SK-N-SH (cell line): ENCODE measurements at regions not wholly inside any gene's neighbourhood (a gene's known extent, or its start where the extent isn't known, plus 50 kb on each side); places are given as distances from the start of the nearest gene placed in this dataset.

ENCODE experiments used
- CTCF ChIA-PET: fragments of 300-600, 350-600 bp; formaldehyde crosslinking; extraction: SDS; loops from one replicate; lab custom pipeline; 2021; lab: Yijun Ruan, JAX
- POLR2A ChIA-PET: fragments of 350-600 bp; sonication (Branson Sonifier 250); formaldehyde crosslinking; extraction: SDS; loops from one replicate; lab custom pipeline; 2020; ENCODE audit warnings: antibody characterized with exemption, inconsistent platforms; lab: Yijun Ruan, JAX
- DNase-seq: peaks from one replicate; pipeline ENCODE4 v3.0.0; 2012
- H2AFZ ChIP-seq: fragments of 200-600 bp; sonication (generic); 2 replicates; pipeline ENCODE4 v1.8.1; 2016; ENCODE audit warnings: antibody characterized with exemption, mild to moderate bottlenecking, low read depth
- H3F3A ChIP-seq: fragments of 200-600 bp; sonication (generic); replicated peaks from 2 replicates; pipeline ENCODE3; 2016; ENCODE audit warnings: antibody characterized with exemption, mild to moderate bottlenecking; ENCODE audit not compliant: insufficient read depth
- H3K27ac ChIP-seq, 2 experiments: fragments of 200-500 bp in 1 of 2; fragments of 200-600 bp in 1 of 2; sonication (Bioruptor generic) in 1 of 2; sonication (generic), shearing (Covaris generic) in 1 of 2; 2 replicates each; pipeline versions ENCODE4 v1.5.1 to v1.6.1; 2014 to 2016; ENCODE audit warnings: low read depth in 2 of 2, inconsistent platforms in 1 of 2, low read length in 1 of 2, mild to moderate bottlenecking in 1 of 2, mixed read lengths in 1 of 2
- H3K27me3 ChIP-seq: fragments of 200-600 bp; sonication (generic), shearing (Covaris generic); 2 replicates; pipeline ENCODE4 v1.6.1; 2016; ENCODE audit warnings: mixed run types; ENCODE audit not compliant: insufficient read depth
- H3K36me3 ChIP-seq, 2 experiments: fragments of 200-500 bp in 1 of 2; fragments of 200-600 bp in 1 of 2; sonication (Bioruptor generic) in 1 of 2; sonication (generic) in 1 of 2; replicated peaks in 1 of 2; 2 replicates each; pipeline versions ENCODE3 to v1.5.1; 2014 to 2016; ENCODE audit warnings: low read length in 1 of 2, mild to moderate bottlenecking in 1 of 2; ENCODE audit not compliant: insufficient read depth in 2 of 2, control insufficient read depth in 1 of 2
- H3K4me1 ChIP-seq, 2 experiments: fragments of 200-500 bp in 1 of 2; fragments of 200-600 bp in 1 of 2; sonication (Bioruptor generic) in 1 of 2; sonication (generic), shearing (Covaris generic) in 1 of 2; 2 replicates each; pipeline versions ENCODE4 v1.5.1 to v1.6.1; 2014 to 2016; ENCODE audit warnings: low read depth in 1 of 2, low read length in 1 of 2, mixed run types in 1 of 2; ENCODE audit not compliant: insufficient read depth in 2 of 2, control insufficient read depth in 1 of 2
- H3K4me2 ChIP-seq: fragments of 200-600 bp; sonication (generic), shearing (Covaris generic); 2 replicates; pipeline ENCODE4 v1.6.1; 2017; ENCODE audit warnings: mixed run types
- H3K4me3 ChIP-seq, 2 experiments: fragments of 200-500 bp in 1 of 2; fragments of 200-600 bp in 1 of 2; sonication (Bioruptor generic) in 1 of 2; sonication (generic), shearing (Covaris generic) in 1 of 2; 2 replicates each; pipeline versions ENCODE4 v1.5.1 to v1.8.1; 2014 to 2016; ENCODE audit warnings: low read depth in 2 of 2, inconsistent platforms in 1 of 2, low read length in 1 of 2, mild to moderate bottlenecking in 1 of 2, mixed read lengths in 1 of 2, moderate library complexity in 1 of 2
- H3K79me2 ChIP-seq: fragments of 200-600 bp; sonication (generic); 2 replicates; pipeline ENCODE4 v1.8.1; 2017; ENCODE audit warnings: mild to moderate bottlenecking; ENCODE audit not compliant: insufficient read depth
- H3K9ac ChIP-seq: fragments of 200-600 bp; sonication (generic); 2 replicates; pipeline ENCODE4 v1.6.1; 2017; ENCODE audit warnings: mixed run types
- H3K9me2 ChIP-seq: fragments of 200-600 bp; sonication (generic); 2 replicates; pipeline ENCODE4 v1.6.1; 2017; ENCODE audit warnings: mixed run types
- H3K9me3 ChIP-seq: fragments of 200-600 bp; sonication (generic); 2 replicates; pipeline ENCODE4 v1.6.1; 2017; ENCODE audit warnings: mixed run types, mild to moderate bottlenecking, moderate library complexity
- H4K20me1 ChIP-seq: fragments of 200-600 bp; sonication (generic); 2 replicates; pipeline ENCODE4 v1.6.1; 2017; ENCODE audit warnings: mild to moderate bottlenecking, mixed run types; ENCODE audit not compliant: insufficient read depth
- CHD2 ChIP-seq: fragments of 150-350 bp; IDR thresholded peaks from 2 replicates; pipeline ENCODE4 v1.6.1; 2018; ENCODE audit warnings: low read length; ENCODE audit not compliant: partially characterized antibody
- EP300 ChIP-seq, 2 experiments: IDR thresholded peaks; 2 replicates each; pipeline versions ENCODE4 v1.4.0 to v1.6.1; 2012; ENCODE audit warnings: borderline replicate concordance in 1 of 2, low read depth in 1 of 2, low read length in 1 of 2
- EZH2phosphoT487 ChIP-seq: fragments of 200-600 bp; sonication (generic); IDR thresholded peaks from 2 replicates; pipeline ENCODE4 v1.6.1; 2017; ENCODE audit warnings: low read depth, mixed run types, mild to moderate bottlenecking, antibody characterized with exemption, moderate library complexity, borderline replicate concordance
- FOSL2 ChIP-seq: IDR thresholded peaks from 2 replicates; pipeline ENCODE4 v1.4.0; 2012; ENCODE audit warnings: low read depth, mild to moderate bottlenecking, moderate library complexity, borderline replicate concordance
- FOXM1 ChIP-seq: IDR thresholded peaks from 2 replicates; pipeline ENCODE4 v1.4.0; 2012; ENCODE audit warnings: low read depth, mild to moderate bottlenecking
- GABPA ChIP-seq: IDR thresholded peaks from 2 replicates; pipeline ENCODE4 v1.4.0; 2012; ENCODE audit warnings: low read depth, mild to moderate bottlenecking
- GATA2 ChIP-seq: sonication (generic); formaldehyde crosslinking; IDR thresholded peaks from 2 replicates; pipeline ENCODE4 v1.5.0; 2020; ENCODE audit warnings: mild to moderate bottlenecking, missing genetic modification reagents
- IRF3 ChIP-seq: fragments of 150-350 bp; IDR thresholded peaks from 2 replicates; pipeline ENCODE4 v1.6.1; 2016; ENCODE audit warnings: mild to moderate bottlenecking, low read depth, low read length
- JUND ChIP-seq: IDR thresholded peaks from 2 replicates; pipeline ENCODE4 v1.4.0; 2012
- MAX ChIP-seq: IDR thresholded peaks from 2 replicates; pipeline ENCODE4 v1.4.0; 2012; ENCODE audit warnings: low read depth
- POLR2AphosphoS5 ChIP-seq: IDR thresholded peaks from 2 replicates; pipeline ENCODE4 v1.6.1; 2012; ENCODE audit warnings: low read depth, low read length
- RCOR1 ChIP-seq: fragments of 150-350 bp; IDR thresholded peaks from 2 replicates; pipeline ENCODE4 v1.6.1; 2017; ENCODE audit warnings: antibody characterized with exemption, low read length
- REST ChIP-seq: IDR thresholded peaks from 2 replicates; pipeline ENCODE4 v1.6.1; 2012; ENCODE audit warnings: mild to moderate bottlenecking, low read depth, low read length, moderate library complexity
- RXRA ChIP-seq: IDR thresholded peaks from 2 replicates; pipeline ENCODE4 v1.4.0; 2012; ENCODE audit warnings: low read depth, mild to moderate bottlenecking, borderline replicate concordance
- TEAD4 ChIP-seq: IDR thresholded peaks from 2 replicates; pipeline ENCODE4 v1.4.0; 2012; ENCODE audit warnings: mild to moderate bottlenecking, borderline replicate concordance; ENCODE audit not compliant: insufficient read depth
- YY1 ChIP-seq: IDR thresholded peaks from 2 replicates; pipeline ENCODE4 v1.4.0; 2012; ENCODE audit warnings: low read depth, mild to moderate bottlenecking
- WGBS: methylation state at CpG from one replicate; pipeline ENCODE4 v1.1.6; 2017; ENCODE audit warnings: low lambda C conversion rate; 5-methylcytosine and 5-hydroxymethylcytosine counted together
- TF ChIP-seq, protein P1 (sequence below): fragments of 200-600 bp; sonication (generic); IDR thresholded peaks from 2 replicates; pipeline ENCODE4 v1.6.1; 2017; ENCODE audit warnings: antibody characterized with exemption, mild to moderate bottlenecking, moderate library complexity

- WGBS: 41% methylated on average over 2 of the region's 2 CpGs
- Histone ChIP-seq H3K4me3 (no peak overlapping the region), H3K79me2 (no peaks in the 10 kb centered on the region), H3K9ac (no peak overlapping the region), H3K4me2 (no peak overlapping the region), H4K20me1 (no peaks in the 10 kb centered on the region), H3K36me3 (no peaks in the 10 kb centered on the region), H3K9me3 (no peaks in the 10 kb centered on the region), H3F3A (no peaks in the 10 kb centered on the region), H3K9me2 (no peaks in the 10 kb centered on the region), H3K4me1 (no peaks in the 10 kb centered on the region), H3K27me3 (no peaks in the 10 kb centered on the region), H3K27ac (no peak overlapping the region), H2AFZ (no peak overlapping the region)
- TF ChIP-seq MAX (no peak), RCOR1 (no peak), REST (no peak), CHD2 (no peak), EP300 (IDR thresholded peaks at IDR 0.05; ENCODE audit: borderline replicate concordance in 1 of 2, low read depth in 1 of 2, low read length in 1 of 2) (no peak), JUND (no peak), EZH2phosphoT487 (no peak), TEAD4 (no peak), IRF3 (no peak), RXRA (no peak), FOXM1 (no peak)
- CTCF ChIA-PET: interaction anchor here (0.7 kb wide), 1 partner anchor 11 kb away, joined by 3 read pairs; no protein-coding TSS in a partner anchor
- POLR2A ChIA-PET: no interaction called here
- no peak for DNase-seq
These were observed 105.1 kb upstream of the SGCD start for GRCh38 chr5:156221816-156222215.

DNA sequence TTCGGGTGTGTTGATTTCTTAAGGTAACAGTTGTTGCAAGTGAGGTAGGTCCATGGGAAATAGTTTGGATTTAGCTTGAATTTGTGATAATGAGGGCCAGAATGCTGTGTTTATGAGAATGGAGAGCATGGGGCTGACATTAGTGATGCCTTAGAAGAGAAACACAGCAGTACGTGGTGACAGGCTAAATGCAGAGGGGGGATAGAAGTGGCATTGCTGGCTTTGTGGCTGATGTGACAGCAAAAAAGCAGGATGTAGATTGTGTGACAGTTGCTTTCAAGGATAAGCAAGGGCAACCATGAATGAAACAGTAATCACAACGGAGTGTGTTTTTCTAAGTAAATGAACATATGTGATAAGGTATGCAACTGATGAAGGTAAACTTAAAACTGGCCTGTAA lies 103.4 kb upstream of the SGCD start:
- H3F3A ChIP-seq: no peaks in the 10 kb centered on the region
- DNase-seq: no peak
- no peak overlapping the region for H3K9ac ChIP-seq
- no peak overlapping the region for H3K4me3 ChIP-seq
- H3K36me3 ChIP-seq: no peaks in the 10 kb centered on the region
- H2AFZ ChIP-seq: no peak overlapping the region
- H3K27me3 ChIP-seq: no peaks in the 10 kb centered on the region
- WGBS: 35% methylated on average over 3 of the region's 3 CpGs
- POLR2A ChIA-PET: no interaction called here
- H3K27ac ChIP-seq: no peak overlapping the region
- no peaks in the 10 kb centered on the region for H3K79me2 ChIP-seq
- no peaks in the 10 kb centered on the region for H4K20me1 ChIP-seq
- CTCF ChIA-PET: no interaction called here
- H3K9me3 ChIP-seq: no peaks in the 10 kb centered on the region
- no peaks in the 10 kb centered on the region for H3K4me1 ChIP-seq
- H3K4me2 ChIP-seq: no peak overlapping the region
- H3K9me2 ChIP-seq: no peaks in the 10 kb centered on the region
- TF ChIP-seq FOSL2: no peak
- no peak for TF ChIP-seq FOXM1
- TF ChIP-seq, protein P1, sequence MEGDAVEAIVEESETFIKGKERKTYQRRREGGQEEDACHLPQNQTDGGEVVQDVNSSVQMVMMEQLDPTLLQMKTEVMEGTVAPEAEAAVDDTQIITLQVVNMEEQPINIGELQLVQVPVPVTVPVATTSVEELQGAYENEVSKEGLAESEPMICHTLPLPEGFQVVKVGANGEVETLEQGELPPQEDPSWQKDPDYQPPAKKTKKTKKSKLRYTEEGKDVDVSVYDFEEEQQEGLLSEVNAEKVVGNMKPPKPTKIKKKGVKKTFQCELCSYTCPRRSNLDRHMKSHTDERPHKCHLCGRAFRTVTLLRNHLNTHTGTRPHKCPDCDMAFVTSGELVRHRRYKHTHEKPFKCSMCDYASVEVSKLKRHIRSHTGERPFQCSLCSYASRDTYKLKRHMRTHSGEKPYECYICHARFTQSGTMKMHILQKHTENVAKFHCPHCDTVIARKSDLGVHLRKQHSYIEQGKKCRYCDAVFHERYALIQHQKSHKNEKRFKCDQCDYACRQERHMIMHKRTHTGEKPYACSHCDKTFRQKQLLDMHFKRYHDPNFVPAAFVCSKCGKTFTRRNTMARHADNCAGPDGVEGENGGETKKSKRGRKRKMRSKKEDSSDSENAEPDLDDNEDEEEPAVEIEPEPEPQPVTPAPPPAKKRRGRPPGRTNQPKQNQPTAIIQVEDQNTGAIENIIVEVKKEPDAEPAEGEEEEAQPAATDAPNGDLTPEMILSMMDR: no peak
- no peak for TF ChIP-seq REST
- no peak for TF ChIP-seq YY1
- no peak for TF ChIP-seq POLR2AphosphoS5
- TF ChIP-seq MAX: no peak
- no peak for TF ChIP-seq GATA2
- TF ChIP-seq GABPA: no peak
- no peak for TF ChIP-seq EZH2phosphoT487
- no peak for TF ChIP-seq TEAD4
